ENCODE measurements at regions not wholly inside any gene's neighbourhood (a gene's known extent, or its start where the extent isn't known, plus 50 kb on each side); places are given as distances from the start of the nearest gene placed in this dataset.

- DNase-seq (ENCODE audit: low read depth), result no peak
These were observed 104.9 kb upstream of the PDE1C start for GRCh38 chr7:32175099-32175498.

- DNase-seq (ENCODE audit: low read depth), result no peak
These were observed 101.0 kb upstream of the PDE1C start for GRCh38 chr7:32171248-32171647.

- DNase-seq (ENCODE audit: low read depth), result no peak
These were observed 100.6 kb upstream of the PDE1C start for GRCh38 chr7:32170838-32171237.

- peak; percentile 0 for DNase-seq (ENCODE audit: low read depth)
These were observed 99.0 kb upstream of the PDE1C start for GRCh38 chr7:32169228-32169627.

GRCh38 chr7:32167815-32168214 lies 97.6 kb upstream of the PDE1C start:
- no peak for DNase-seq (ENCODE audit: low read depth)

- no peak for DNase-seq (ENCODE audit: low read depth)
These were observed 97.0 kb upstream of the PDE1C start for GRCh38 chr7:32167256-32167655.

GRCh38 chr7:32164341-32164996 lies 94.3 kb upstream of the PDE1C start:
- DNase-seq (ENCODE audit: low read depth), result peak; percentile 33

GRCh38 chr7:32163896-32164295 lies 93.7 kb upstream of the PDE1C start:
- peak; percentile 1 for DNase-seq (ENCODE audit: low read depth)

- DNase-seq (ENCODE audit: low read depth), result peak; percentile 41
These were observed 93.1 kb upstream of the PDE1C start for GRCh38 chr7:32163141-32163806.

GRCh38 chr7:32161708-32162107 lies 91.5 kb upstream of the PDE1C start:
- DNase-seq (ENCODE audit: low read depth), result peak; percentile 72

- no peak for DNase-seq (ENCODE audit: low read depth)
These were observed 88.8 kb upstream of the PDE1C start for GRCh38 chr7:32158751-32159745.

- DNase-seq (ENCODE audit: low read depth), result no peak
These were observed 87.9 kb upstream of the PDE1C start for GRCh38 chr7:32158076-32158475.

GRCh38 chr7:32155712-32156111 lies 85.5 kb upstream of the PDE1C start:
- peak; percentile 35 for DNase-seq (ENCODE audit: low read depth)

GRCh38 chr7:32154797-32155196 lies 84.6 kb upstream of the PDE1C start:
- DNase-seq (ENCODE audit: low read depth), result no peak

- no peak for DNase-seq (ENCODE audit: low read depth)
These were observed 82.8 kb upstream of the PDE1C start for GRCh38 chr7:32153006-32153405.

GRCh38 chr7:32152576-32152975 lies 82.4 kb upstream of the PDE1C start:
- no peak for DNase-seq (ENCODE audit: low read depth)

GRCh38 chr7:32150589-32150988 lies 80.4 kb upstream of the PDE1C start:
- DNase-seq (ENCODE audit: low read depth), result no peak

GRCh38 chr7:32150039-32150438 lies 79.8 kb upstream of the PDE1C start:
- no peak for DNase-seq (ENCODE audit: low read depth)

GRCh38 chr7:32147546-32148268 lies 77.5 kb upstream of the PDE1C start:
- no peak for DNase-seq (ENCODE audit: low read depth)

GRCh38 chr7:32145911-32146310 lies 75.7 kb upstream of the PDE1C start:
- DNase-seq (ENCODE audit: low read depth), result no peak

GRCh38 chr7:32144676-32145075 lies 74.5 kb upstream of the PDE1C start:
- no peak for DNase-seq (ENCODE audit: low read depth)

- no peak for DNase-seq (ENCODE audit: low read depth)
These were observed 73.1 kb upstream of the PDE1C start for GRCh38 chr7:32143301-32143700.
